AG10803 (cell line): ENCODE measurements at regions not wholly inside any gene's neighbourhood (a gene's known extent, or its start where the extent isn't known, plus 50 kb on each side); places are given as distances from the start of the nearest gene placed in this dataset.

Experiments used
- DNase-seq: peaks from one replicate; pipeline ENCODE4 v3.0.0; 2010; ENCODE audit warnings: low read depth
- H3K4me3 ChIP-seq: 2 replicates; pipeline ENCODE4 v1.5.1; 2011; ENCODE audit warnings: mild to moderate bottlenecking, low read length, control low read depth
- TF ChIP-seq, protein P1 (sequence below): conservative IDR thresholded peaks from 2 replicates; pipeline ENCODE4 v1.5.1; 2011; ENCODE audit warnings: mild to moderate bottlenecking, low read length, control low read depth, inconsistent platforms

DNA sequence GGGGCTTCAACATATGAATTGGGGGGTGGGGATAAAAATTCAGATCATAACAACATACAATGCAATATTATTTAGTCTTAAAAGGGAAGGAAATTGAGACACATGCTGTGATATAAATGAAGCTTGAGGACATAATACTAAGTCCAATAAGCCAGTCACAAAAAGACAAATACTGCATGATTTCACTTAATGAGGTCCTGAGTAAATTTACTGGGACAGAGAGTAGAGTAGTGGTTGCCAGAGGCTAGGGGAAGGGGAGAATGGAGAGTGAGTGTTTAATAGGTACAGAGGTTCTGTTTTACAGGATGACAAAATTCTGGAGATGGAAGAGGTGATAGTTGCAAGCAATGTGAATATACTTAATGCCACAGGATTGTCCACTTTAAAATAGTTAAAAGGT lies 89.2 kb upstream of the RAPGEF2 start:
- H3K4me3 ChIP-seq = no peak overlapping the region
- DNase-seq = no peak
- TF ChIP-seq, protein P1, sequence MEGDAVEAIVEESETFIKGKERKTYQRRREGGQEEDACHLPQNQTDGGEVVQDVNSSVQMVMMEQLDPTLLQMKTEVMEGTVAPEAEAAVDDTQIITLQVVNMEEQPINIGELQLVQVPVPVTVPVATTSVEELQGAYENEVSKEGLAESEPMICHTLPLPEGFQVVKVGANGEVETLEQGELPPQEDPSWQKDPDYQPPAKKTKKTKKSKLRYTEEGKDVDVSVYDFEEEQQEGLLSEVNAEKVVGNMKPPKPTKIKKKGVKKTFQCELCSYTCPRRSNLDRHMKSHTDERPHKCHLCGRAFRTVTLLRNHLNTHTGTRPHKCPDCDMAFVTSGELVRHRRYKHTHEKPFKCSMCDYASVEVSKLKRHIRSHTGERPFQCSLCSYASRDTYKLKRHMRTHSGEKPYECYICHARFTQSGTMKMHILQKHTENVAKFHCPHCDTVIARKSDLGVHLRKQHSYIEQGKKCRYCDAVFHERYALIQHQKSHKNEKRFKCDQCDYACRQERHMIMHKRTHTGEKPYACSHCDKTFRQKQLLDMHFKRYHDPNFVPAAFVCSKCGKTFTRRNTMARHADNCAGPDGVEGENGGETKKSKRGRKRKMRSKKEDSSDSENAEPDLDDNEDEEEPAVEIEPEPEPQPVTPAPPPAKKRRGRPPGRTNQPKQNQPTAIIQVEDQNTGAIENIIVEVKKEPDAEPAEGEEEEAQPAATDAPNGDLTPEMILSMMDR = no peak

DNA sequence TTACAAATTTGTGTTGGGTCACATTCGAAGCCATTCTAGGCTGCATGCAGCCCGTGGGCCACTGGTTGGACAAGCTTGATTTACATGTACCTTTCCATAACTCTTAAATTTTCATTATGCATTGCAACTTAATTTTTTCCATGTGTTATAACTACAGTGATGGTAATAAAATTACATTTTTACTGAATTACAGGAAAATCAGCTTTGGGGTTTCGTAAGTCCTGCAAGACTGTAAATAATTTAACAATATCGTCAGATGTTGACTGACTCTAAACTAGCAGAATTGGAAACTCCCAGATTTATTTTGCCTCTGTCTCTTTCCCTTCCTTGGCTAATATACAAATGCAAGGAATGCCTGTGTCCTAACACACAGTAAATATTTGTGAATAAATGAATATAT lies 88.0 kb upstream of the RAPGEF2 start:
- peak; percentile 91 for DNase-seq
- no peak overlapping the region for H3K4me3 ChIP-seq
- TF ChIP-seq, protein P1 = no peak

DNA sequence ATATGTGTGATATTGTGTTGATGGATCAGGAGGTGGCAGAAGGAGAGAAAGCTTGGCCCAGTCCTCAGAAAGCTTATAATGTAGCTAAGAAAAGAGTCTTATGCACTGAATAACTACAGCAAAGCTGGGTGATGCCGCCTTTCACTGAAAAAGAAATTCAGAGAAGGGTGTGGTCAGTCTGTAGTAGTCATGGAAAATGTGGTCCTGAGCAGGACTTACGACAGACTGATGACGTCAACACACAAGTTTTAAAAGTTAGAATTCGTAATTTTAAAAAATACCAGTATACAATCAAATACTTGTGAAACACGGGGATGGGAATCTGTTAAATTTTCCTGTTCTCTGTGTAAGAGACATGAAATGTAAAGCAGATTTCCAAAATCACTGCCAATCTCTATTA lies 87.0 kb upstream of the RAPGEF2 start:
- no peak overlapping the region for H3K4me3 ChIP-seq
- TF ChIP-seq, protein P1 = no peak
- peak; percentile 55 for DNase-seq

DNA sequence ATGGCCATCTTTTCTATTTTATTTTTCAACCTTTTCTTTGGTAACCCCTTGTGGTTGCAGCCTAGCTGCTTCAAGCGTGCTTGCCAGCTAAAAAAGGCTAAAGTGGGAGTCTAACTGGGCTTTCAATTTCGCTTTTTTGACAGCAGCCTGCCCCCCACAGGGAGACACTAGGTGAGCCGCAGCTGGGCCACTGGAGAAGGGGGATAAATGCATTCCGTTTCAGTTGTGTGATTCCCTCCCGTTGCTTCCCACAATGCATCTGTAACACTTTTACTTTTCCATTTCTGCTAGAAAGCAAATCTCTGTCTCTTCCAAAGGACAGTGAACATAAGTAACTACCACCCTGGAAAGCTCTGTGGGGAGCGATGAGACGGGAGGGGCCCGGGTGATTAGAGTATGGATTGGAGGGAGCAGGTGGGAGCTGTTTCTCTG lies 86.3 kb upstream of the RAPGEF2 start:
- H3K4me3 ChIP-seq = no peak overlapping the region
- no peak for DNase-seq
- TF ChIP-seq, protein P1 = no peak

DNA sequence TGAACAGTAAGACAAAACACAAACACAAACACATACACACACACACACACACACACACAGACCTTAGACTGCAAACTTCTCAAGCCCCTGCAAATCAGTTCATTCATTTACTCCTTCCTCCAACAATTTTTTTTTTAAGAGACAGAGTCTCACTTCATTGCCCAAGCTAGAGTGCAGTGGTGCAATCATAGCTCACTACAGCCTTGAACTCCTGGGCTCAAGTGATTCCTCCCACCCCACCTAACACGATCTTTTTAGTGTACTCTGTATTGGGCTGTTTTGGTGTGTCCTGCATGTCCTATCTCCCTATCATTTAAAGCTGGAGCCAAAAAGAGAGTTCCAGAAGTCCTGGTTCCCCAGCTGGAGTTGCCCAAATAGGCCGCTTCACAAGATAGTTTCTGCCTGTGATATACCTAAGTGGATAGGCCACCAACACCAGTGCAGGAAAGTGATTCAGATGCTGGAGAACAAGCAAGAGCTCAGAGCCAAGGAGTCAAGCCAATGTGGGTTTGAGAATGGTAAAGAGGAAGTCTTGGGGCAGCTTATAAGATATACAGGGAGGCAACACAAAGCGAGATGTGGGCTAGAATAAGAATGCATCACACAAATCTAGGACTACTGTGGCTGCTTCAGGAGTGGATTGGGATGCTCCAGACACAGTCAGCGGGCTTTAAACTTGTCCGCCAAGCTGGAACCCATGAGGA lies 85.4 kb upstream of the RAPGEF2 start:
- TF ChIP-seq, protein P1 = no peak
- DNase-seq = no peak
- no peak overlapping the region for H3K4me3 ChIP-seq

DNA sequence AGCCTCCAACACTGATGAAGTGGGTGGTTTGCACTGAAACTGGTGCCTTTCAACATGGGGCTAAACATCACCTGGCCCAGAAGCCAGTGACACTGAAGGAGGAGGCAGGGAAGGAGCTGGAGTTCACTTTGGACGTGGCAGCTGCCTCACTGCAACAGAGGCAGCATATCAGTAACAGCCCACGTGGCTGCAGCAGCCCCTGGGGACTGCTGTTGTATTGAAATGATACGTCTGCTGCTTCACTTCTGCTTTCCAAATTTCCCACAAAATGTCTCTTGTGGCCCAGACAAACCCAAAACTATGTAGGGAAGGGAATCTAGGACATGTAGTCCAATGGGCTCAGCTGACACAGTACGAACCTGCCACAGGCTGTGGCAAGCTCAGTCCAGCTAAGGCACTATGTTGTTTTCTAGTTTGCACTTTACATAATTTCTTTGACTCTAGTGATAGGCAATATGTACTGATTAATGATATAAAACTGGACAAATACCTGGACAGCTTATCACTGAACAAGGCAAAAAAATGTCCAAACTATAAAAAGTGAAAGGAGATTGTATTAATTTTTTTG lies 84.7 kb upstream of the RAPGEF2 start:
- DNase-seq = no peak
- TF ChIP-seq, protein P1 = no peak
- no peak overlapping the region for H3K4me3 ChIP-seq

DNA sequence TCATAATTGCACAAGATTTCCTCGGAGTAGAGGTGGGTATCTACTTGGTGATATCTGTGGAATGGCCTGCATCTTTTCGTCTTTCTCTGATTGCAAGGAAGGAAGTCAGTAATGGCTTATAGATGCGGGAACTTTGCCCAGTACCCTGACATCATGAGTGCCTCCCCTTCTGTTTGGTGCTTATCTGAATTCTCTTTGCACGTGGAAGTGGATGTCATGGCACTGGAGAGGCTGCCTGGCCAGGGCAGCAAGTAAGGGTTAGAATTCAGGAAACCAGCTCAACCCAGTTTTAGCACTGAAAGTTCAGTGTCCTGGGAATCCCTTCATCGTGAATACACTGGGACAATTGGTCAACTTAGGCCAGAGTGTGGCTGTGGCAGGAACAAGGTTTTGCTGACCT lies 83.5 kb upstream of the RAPGEF2 start:
- TF ChIP-seq, protein P1 = no peak
- no peak overlapping the region for H3K4me3 ChIP-seq
- no peak for DNase-seq
